GM12892 (cell line): ENCODE measurements at regions not wholly inside any gene's neighbourhood (a gene's known extent, or its start where the extent isn't known, plus 50 kb on each side); places are given as distances from the start of the nearest gene placed in this dataset.

ENCODE experiments used
- POLR2A ChIP-seq: IDR thresholded peaks from 2 replicates; pipeline ENCODE4 v1.6.1; 2011; ENCODE audit warnings: low read depth, low read length, control low read depth
- POLR2AphosphoS5 ChIP-seq: IDR thresholded peaks from 2 replicates; pipeline ENCODE4 v1.6.1; 2011; ENCODE audit warnings: low read depth, low read length, control low read depth
- TAF1 ChIP-seq: IDR thresholded peaks from 2 replicates; pipeline ENCODE4 v1.6.1; 2011; ENCODE audit warnings: low read depth, mild to moderate bottlenecking, control low read depth, low read length, borderline replicate concordance

DNA sequence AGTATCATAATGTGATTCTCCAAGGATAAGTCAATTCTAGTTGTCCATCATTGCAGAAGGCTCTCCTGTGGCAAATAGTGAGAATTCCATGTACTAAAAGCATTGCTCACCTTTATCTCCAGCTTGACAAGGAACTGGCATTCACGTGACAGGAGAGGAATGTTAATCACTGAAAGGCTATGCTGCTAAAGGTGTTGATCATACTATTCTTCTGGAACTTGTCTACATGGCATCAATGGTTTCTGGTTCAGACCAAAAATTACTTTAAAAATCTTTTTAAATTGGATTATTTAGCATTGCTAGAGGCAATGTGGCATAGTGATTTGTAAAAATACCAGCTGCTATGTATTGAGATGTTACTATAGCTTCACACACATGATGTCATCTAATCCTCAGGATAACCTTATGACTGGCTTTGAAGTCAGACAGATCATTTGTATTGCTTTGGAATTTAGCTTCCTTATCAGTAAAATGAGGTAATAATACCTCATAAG is 414.4 kb downstream of the MTX2 start:
- no peak for TF ChIP-seq POLR2A
- no peak for TF ChIP-seq POLR2AphosphoS5
- no peak for TF ChIP-seq TAF1
